ENCODE measurements at regions not wholly inside any gene's neighbourhood (a gene's known extent, or its start where the extent isn't known, plus 50 kb on each side); places are given as distances from the start of the nearest gene placed in this dataset.

GRCh38 chr7:136693166-136694119 lies 175.0 kb upstream of the CHRM2 start:
- H3K4me2 ChIP-seq (ENCODE audit: low read depth, low read length) = no peak overlapping the region
- no peak for DNase-seq
- H2BK20ac ChIP-seq (ENCODE audit: low read depth, low read length) = no peak overlapping the region
- H2AK5ac ChIP-seq (ENCODE audit: low read depth, low read length) = no peak overlapping the region
- ChIA-PET CTCF (interaction anchor here (0.6 kb wide), 1 partner anchor 49 kb away, joined by 5 read pairs; no protein-coding TSS in a partner anchor), POLR2A (ENCODE audit: unreplicated experiment) (no interaction called here)
- H4K20me1 ChIP-seq (ENCODE audit: insufficient read depth, low read length) = no peaks in the 10 kb centered on the region
- no peak overlapping the region for H3K23ac ChIP-seq (ENCODE audit: low read depth, low read length)
- H3K4me3 ChIP-seq (ENCODE audit: insufficient read depth, low read depth, low read length) = no peak overlapping the region
- no peaks in the 10 kb centered on the region for H3K4me1 ChIP-seq (ENCODE audit: control insufficient read depth, insufficient read depth, low read length)
- no peak overlapping the region for H2BK5ac ChIP-seq (ENCODE audit: low read depth, low read length, poor library complexity, severe bottlenecking)
- H3K27ac ChIP-seq (ENCODE audit: insufficient read depth, low read length) = no peak overlapping the region
- H2BK120ac ChIP-seq (ENCODE audit: low read depth, low read length) = no peak overlapping the region
- in situ Hi-C loops (cut with MboI; ENCODE audit: low sequenced_read_pairs) = loop anchor here (25.0 kb wide), 1 partner anchor 919 kb away; no protein-coding TSS in a partner anchor
- peaks cover 3% of the 10 kb centered on the region for H3K27me3 ChIP-seq (ENCODE audit: control insufficient read depth, insufficient read depth, low read length)
- no peak for TF ChIP-seq MAFK (IDR thresholded peaks at IDR 0.05; ENCODE audit: low read depth, low read length)
- TF ChIP-seq MAZ (IDR thresholded peaks at IDR 0.05; ENCODE audit: borderline replicate concordance, low read depth, low read length) = no peak
- no peak for TF ChIP-seq POLR2A (IDR thresholded peaks at IDR 0.05; ENCODE audit: low read depth, low read length)
- TF ChIP-seq CEBPB (IDR thresholded peaks at IDR 0.05; ENCODE audit: low read depth, low read length) = no peak
- TF ChIP-seq RAD21 (IDR thresholded peaks at IDR 0.05; ENCODE audit: low read length) = no peak
- H2BK15ac ChIP-seq (ENCODE audit: low read depth, low read length) = no peak overlapping the region
- H4K5ac ChIP-seq (ENCODE audit: low read depth, low read length) = no peak overlapping the region
- H3K56ac ChIP-seq (ENCODE audit: extremely low read depth, insufficient read depth, low read length) = no peak overlapping the region
- ATAC-seq (ENCODE audit: low read depth) = no peak
- H2AK9ac ChIP-seq (replicated peaks; ENCODE audit: low read depth, low read length, poor library complexity) = no peak overlapping the region
- intact Hi-C loops (cut with micrococcal nuclease) = no loop called here
- H3K18ac ChIP-seq (ENCODE audit: low read depth, low read length) = no peak overlapping the region
- H3K79me1 ChIP-seq (ENCODE audit: low read depth in 1 of 2, low read length in 2 of 2) = no peaks in the 10 kb centered on the region
- dilution Hi-C loops (cut with HindIII; ENCODE audit: low sequenced_read_pairs, unreplicated experiment) = no loop called here
- no peaks in the 10 kb centered on the region for H3K9me3 ChIP-seq (ENCODE audit: control insufficient read depth, insufficient read depth, low read length)
- H3K36me3 ChIP-seq (ENCODE audit: control insufficient read depth, insufficient read depth, low read length) = no peaks in the 10 kb centered on the region
- no TSS peak for BruUV-seq (replicated peaks)
- H3K4ac ChIP-seq (ENCODE audit: low read depth, low read length) = no peak overlapping the region
- 20% methylated on average over 1 of the region's 4 CpGs; no CpG with 5 or more reads in 1 of the 2 experiments for WGBS, 2 experiments (ENCODE audit: extremely low coverage in 2 of 2, insufficient read length in 1 of 2)
- H2AFZ ChIP-seq (replicated peaks; ENCODE audit: low read length, poor library complexity) = no peak overlapping the region
- no peak overlapping the region for H4K8ac ChIP-seq (ENCODE audit: low read depth in 2 of 2, low read length in 2 of 2)
- no peak overlapping the region for H3K9ac ChIP-seq (ENCODE audit: low read depth, low read length)
- H3K14ac ChIP-seq (replicated peaks; ENCODE audit: low read depth, low read length) = no peak overlapping the region
- H4K91ac ChIP-seq (ENCODE audit: insufficient read depth, low read depth, low read length) = no peak overlapping the region
- no peaks in the 10 kb centered on the region for H3K9me1 ChIP-seq (ENCODE audit: insufficient read depth, low read length)
